GM12891 (cell line): ENCODE measurements at regions not wholly inside any gene's neighbourhood (a gene's known extent, or its start where the extent isn't known, plus 50 kb on each side); places are given as distances from the start of the nearest gene placed in this dataset.

Experiments
- POLR2A ChIP-seq: IDR thresholded peaks from 2 replicates; pipeline ENCODE4 v1.6.1; 2011; ENCODE audit warnings: low read depth, low read length, control low read depth
- POLR2AphosphoS5 ChIP-seq: IDR thresholded peaks from 2 replicates; pipeline ENCODE4 v1.6.1; 2011; ENCODE audit warnings: low read depth, low read length, control low read depth
- SPI1 ChIP-seq: IDR thresholded peaks from 2 replicates; pipeline ENCODE4 v1.6.1; 2011; ENCODE audit warnings: low read depth, low read length, control low read depth

DNA sequence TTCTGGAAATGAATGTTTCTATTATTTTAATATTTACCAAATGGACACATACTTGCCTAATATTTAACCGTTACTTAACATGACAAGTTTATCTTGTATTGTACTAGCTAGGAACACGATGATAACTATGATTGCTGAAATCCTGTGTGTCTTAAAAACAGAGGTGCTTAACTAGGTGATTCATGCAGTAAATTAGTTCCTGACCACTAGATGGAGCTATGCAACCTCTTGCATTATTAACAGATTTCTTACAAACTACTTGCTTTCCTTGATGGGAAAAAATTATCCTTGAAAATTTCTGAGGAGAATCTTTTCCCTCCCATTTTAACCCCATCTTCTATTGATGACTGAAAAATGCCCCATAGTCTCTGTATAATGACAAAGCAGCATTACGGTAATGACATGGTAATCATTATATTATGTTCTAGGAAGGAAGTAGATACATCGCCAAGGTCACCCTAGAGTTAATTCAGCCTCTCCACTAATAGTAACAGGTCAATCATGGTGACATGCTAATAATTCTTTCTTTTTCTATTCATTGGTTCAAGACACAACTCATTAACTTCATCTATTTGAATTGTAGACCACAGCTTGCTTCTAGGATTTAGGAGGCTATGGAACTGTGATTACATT is 844.2 kb downstream of the RAPGEF2 start:
- no peak for TF ChIP-seq POLR2A
- no peak for TF ChIP-seq POLR2AphosphoS5
- no peak for TF ChIP-seq SPI1
